Stimulated activated CD4-positive, alpha-beta T cell treated with anti-CD3 and anti-CD28 coated beads, TNF-alpha, amount 100 ng/mL, for 1 hour (primary cell): ENCODE measurements at regions not wholly inside any gene's neighbourhood (a gene's known extent, or its start where the extent isn't known, plus 50 kb on each side); places are given as distances from the start of the nearest gene placed in this dataset.
"Not testable (repeated sequence)": the region's sequence is repeated elsewhere in the genome, so short reads cannot be mapped to it uniquely, and the experiment has no call there.

Experiments used
- DNase-seq, 3 donors: peaks; one replicate each; pipeline ENCODE4 v3.0.0-alpha.2; 2020; ENCODE audit warnings: low read depth in 3 of 3, low spot score in 1 of 3

GRCh38 chr22:47615051-47615450 lies 852.6 kb downstream of the TBC1D22A start:
- DNase-seq: no peak

- DNase-seq: no peak
These were observed 851.3 kb downstream of the TBC1D22A start for GRCh38 chr22:47613606-47614350.

GRCh38 chr22:47613181-47613580 lies 850.7 kb downstream of the TBC1D22A start:
- not testable (repeated sequence) for DNase-seq

GRCh38 chr22:47612311-47612910 lies 850.0 kb downstream of the TBC1D22A start:
- DNase-seq: no peak

GRCh38 chr22:47610764-47611163 lies 848.3 kb downstream of the TBC1D22A start:
- no peak for DNase-seq

DNA sequence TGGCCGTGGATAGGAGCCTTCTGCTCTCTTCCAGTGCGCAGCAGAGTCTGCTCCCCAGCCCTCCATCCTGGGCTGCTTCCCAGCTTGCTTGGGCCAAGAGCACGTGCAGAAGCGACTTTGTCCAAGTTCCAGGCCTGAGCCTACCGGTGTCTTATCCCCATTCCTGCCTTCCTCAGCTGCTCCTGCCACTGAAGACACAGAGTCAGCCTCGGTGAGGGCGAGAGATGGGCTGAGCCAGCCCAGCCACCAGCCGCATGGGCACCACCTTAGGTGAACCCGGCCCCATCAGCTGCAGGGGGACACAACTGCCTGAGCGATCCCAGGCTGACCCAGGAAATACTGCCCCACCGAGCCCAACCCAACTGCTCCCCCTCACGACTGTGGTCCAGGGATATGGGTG lies 847.8 kb downstream of the TBC1D22A start:
- DNase-seq: no peak

DNA sequence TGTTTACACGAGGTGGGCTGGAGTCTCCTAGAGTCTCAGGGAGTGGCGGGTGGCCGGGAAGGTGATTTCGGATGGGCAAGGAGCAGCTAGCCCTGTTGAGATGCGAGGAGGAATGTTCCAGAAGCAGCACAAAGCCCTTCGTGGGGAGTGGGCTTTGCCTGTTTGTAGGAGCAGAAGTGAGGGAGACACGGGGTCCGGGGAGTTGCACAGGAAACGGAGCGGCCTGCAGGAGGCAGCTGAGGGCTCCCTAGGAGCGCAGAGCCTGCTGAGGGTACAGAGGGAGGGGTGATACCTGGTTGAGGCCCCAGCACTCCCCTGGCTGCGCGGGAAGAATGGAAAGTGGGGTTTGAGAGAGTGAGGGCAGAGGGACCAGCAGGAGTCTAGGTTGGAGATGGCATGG lies 847.2 kb downstream of the TBC1D22A start:
- DNase-seq: no peak

DNA sequence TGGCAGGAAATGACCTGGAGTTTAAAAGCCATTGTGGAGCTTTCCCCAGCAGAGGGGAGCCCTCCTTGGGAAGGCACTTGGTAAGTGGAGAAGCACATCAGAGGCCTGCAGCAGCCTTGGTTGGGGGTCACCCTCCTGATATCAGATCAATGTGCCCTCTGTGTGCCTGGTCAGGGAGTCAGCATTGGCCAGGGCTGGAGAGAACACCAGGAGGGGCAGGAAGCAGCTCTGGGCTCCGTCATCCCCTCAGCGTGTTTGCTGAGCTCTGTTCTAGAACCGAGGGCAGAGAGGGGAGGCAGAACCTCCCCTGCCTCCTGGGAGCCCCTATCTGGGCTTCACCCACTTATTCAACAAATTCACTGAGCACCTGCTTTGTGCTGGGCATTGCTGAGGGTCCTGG lies 846.0 kb downstream of the TBC1D22A start:
- DNase-seq: no peak

DNA sequence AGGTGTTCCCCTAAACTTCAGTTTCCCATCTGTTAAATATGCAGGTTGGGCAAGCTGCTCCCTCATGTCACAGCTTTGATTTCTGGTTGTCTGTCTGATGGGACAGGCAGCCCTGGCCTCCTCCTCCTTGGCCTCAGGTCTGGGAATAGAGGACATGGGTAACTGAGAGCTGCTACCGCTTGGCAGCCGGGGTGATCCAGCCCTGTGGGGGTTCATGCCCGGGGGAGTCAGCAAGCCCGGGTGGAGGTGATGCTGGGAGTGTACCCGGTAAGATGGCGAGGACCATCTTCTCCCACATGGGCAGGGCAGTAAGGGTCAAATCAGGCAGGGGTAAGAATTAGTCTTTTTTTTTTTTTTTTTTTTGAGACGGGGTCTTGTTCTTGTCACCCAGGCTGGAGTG lies 845.0 kb downstream of the TBC1D22A start:
- no peak for DNase-seq

- DNase-seq: no peak
These were observed 844.0 kb downstream of the TBC1D22A start for GRCh38 chr22:47606426-47606825.

DNA sequence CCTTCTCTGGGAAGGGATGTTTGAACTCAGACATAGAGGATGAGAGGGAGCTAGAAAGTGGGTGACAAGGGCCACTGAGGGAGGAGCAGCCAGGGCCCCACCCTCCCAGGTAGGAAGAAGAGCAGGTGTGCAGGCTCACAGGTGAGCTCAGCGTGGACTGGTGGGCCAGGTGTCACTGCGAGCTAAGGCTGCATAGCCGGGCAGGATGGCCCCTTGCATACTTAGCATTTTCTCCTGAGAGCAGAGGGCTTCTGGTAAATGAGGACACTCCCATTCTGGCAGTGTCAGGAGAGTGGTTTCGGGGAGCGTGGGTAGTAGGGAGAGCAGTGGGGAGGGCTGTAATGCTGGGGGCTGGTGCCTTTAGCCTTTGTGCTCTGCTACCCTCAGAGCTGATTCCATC lies 843.4 kb downstream of the TBC1D22A start:
- no peak for DNase-seq

DNA sequence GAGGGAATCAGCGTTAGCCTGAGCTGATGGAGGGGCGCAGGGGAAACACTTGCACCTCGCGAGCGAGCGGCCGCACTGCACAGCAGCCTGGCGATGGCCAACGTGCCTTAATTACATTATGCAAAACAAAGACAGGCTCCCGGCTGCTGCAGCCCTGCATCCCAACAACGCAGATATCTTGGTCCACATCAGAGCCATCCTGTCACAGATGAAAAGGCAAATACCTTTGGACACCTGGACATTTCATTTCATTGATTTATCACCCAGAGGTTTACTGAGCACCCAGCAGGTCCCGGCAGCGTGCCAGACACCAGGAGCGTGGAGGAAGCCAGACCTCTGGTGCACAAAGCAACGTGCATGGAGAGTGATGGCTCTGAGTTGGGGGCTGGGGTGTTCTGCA lies 843.0 kb downstream of the TBC1D22A start:
- DNase-seq: no peak

- no peak for DNase-seq
These were observed 842.1 kb downstream of the TBC1D22A start for GRCh38 chr22:47604563-47604962.

GRCh38 chr22:47602732-47603131 lies 840.3 kb downstream of the TBC1D22A start:
- no peak for DNase-seq

- no peak for DNase-seq
These were observed 839.2 kb downstream of the TBC1D22A start for GRCh38 chr22:47601666-47602065.

DNA sequence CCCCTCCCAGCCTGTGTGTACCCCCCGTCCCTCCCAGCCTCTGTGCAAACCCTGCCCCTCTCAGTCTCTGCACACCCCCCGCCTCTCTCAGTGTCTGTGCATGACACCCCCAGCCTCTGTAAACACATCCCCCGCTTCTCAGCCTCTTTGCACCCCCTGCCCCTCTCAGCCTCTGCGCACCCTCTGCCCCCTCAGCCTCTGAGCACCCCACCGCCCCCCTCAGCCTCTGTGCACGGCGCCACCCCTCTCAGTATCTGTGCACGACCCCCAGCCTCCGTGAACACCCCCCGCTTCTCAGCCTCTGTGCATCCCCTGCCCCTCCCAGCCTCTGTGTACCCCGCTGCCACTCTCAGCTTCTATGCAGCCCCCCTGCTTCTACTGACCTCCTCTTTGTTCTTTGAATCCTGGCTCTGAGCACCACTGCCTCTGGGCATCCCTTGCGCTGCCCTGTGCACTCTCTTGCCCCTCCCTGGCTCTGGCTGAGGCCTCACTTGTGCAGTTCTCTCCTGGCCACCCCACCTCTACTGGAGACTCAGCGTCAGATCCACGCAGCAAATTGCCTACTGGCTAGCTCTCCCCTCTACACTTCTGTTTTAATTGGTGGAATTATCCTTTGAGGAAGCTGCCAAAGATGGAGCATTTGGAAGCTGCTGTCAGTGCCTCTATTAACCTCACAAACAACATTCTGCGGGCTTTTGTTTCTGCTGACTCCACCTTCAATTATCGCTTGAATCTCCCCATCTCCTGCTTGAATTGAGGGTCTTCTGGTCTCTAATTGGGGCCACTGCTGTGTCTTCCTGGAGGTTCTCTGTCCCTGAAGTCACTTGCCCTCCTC lies 838.6 kb downstream of the TBC1D22A start:
- DNase-seq: no peak

GRCh38 chr22:47600281-47600680 lies 837.8 kb downstream of the TBC1D22A start:
- no peak for DNase-seq

GRCh38 chr22:47599753-47600152 lies 837.3 kb downstream of the TBC1D22A start:
- DNase-seq: no peak

GRCh38 chr22:47598864-47599263 lies 836.4 kb downstream of the TBC1D22A start:
- DNase-seq: no peak

DNA sequence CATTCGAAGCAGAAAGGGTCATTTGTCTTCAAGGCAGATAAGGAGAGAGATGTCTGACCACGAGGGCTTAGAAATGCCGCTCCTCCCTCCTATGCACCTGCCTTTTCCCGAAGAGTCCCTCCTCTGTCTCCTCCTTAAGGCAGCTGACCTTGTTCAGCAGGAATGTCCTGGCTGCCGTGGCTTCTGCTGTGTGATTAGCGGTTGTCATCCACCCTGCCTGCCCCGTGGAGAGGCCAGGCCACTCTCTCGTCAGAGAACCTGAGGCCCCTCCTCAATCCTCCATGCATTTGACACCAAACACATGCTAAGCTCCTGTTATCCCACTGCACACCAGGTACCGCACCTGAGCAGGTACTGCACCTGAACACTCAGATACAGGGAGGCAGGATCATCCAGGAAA lies 834.6 kb downstream of the TBC1D22A start:
- no peak for DNase-seq

DNA sequence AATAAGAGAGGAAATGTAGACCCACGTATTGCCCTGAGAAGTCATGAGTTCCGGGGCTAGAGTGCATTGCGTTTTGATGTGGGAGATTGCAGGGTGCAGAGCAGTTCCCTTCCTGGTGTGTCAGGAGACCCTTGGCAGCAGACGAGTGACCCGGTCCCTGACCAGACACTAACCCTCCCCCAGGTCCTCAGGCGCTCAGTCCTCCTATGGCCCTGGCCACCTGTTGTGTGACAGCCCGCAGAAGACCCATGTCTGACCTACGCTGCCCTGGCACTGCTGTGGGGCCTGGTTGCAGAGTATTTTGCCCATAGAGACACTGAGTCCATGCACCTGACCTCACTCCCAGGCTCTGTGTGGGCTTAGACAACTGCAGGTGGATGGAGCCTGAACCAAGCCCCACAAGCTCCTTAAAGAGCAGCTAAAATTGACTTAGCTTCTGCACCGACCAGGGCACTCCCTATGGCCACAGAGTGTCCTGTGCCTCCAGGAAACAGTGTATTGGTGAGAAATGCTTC lies 833.8 kb downstream of the TBC1D22A start:
- DNase-seq: no peak
